Fibroblast of skin of left biceps (primary cell): ENCODE measurements at regions not wholly inside any gene's neighbourhood (a gene's known extent, or its start where the extent isn't known, plus 50 kb on each side); places are given as distances from the start of the nearest gene placed in this dataset.

ENCODE experiments used
- DNase-seq, 2 experiments: peaks; one replicate each; pipeline ENCODE4 v3.0.0-alpha.2; 2013; ENCODE audit warnings: low read depth in 2 of 2

- DNase-seq: no peak
Measured at GRCh38 chr21:28827422-28827821, 165.3 kb downstream of the LTN1 start.

GRCh38 chr21:28826569-28826968 is 166.1 kb downstream of the LTN1 start:
- no peak for DNase-seq

DNA sequence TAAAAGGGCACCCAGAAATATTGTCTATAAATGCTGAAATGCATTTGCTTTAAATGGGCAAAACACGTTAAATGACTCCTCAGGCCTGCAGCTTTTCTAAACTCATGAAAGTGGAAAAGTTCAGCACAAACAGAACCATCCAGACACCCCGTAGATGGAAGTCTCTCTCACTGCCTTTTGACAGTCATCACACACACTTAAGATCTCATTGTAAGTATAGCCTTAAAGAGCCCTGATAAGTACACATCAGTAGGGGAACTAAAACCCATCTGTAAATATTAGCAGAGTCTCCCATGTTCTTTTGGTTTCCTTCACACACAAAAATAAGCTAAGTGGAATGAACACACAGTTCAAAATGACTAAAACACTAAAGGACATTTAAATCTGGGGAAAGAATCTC is 166.7 kb downstream of the LTN1 start:
- no peak for DNase-seq

GRCh38 chr21:28823429-28823828 is 169.2 kb downstream of the LTN1 start:
- no peak for DNase-seq

GRCh38 chr21:28822486-28823335 is 170.0 kb downstream of the LTN1 start:
- no peak for DNase-seq

DNA sequence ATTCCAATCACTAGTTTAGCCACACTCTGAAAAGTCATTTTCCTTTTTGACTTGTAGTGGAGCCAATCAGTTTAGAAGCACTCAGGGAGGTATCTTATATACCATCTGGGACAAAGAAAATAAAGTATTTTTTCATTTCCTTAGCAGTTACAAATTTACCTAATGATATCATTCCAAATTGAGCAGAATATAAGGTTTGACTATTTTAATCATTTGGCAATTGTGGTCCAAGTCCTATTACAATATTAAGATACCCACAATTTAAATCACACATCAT is 170.6 kb downstream of the LTN1 start:
- DNase-seq: no peak

GRCh38 chr21:28821276-28822122 is 171.2 kb downstream of the LTN1 start:
- no peak for DNase-seq

DNA sequence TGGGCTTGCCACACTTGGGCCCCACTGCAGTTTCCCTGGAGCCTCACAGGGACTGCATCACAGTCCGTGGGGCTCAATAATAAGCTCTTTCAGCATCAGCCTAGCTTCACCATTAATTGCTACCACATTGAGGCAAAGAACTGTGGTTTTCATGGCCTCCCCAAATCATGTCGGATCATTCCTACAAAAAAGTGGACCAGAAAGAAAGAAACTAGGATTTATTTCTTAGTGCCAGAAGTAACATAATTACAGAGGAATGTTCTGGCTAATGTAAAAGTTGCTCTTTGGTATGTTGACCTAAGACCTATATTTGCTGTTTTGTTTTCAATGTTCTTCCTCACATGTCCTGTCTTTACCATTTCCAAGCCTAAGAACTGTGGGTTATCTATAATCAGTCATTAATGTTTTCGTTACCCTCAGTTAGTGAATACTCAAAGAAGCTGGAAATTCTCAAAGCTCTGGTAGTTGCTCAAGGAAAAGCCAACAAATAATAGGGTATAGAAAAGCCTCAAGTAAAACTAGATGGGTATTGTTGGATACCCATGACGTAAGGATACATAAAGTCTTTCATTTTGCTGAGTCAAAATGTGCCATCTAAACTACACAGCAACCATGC is 173.9 kb downstream of the LTN1 start:
- DNase-seq: peak; percentile 73 to 74

GRCh38 chr21:28817871-28818270 is 174.8 kb downstream of the LTN1 start:
- DNase-seq: no peak

- DNase-seq: no peak
Measured at GRCh38 chr21:28811860-28812259, 180.8 kb downstream of the LTN1 start.

DNA sequence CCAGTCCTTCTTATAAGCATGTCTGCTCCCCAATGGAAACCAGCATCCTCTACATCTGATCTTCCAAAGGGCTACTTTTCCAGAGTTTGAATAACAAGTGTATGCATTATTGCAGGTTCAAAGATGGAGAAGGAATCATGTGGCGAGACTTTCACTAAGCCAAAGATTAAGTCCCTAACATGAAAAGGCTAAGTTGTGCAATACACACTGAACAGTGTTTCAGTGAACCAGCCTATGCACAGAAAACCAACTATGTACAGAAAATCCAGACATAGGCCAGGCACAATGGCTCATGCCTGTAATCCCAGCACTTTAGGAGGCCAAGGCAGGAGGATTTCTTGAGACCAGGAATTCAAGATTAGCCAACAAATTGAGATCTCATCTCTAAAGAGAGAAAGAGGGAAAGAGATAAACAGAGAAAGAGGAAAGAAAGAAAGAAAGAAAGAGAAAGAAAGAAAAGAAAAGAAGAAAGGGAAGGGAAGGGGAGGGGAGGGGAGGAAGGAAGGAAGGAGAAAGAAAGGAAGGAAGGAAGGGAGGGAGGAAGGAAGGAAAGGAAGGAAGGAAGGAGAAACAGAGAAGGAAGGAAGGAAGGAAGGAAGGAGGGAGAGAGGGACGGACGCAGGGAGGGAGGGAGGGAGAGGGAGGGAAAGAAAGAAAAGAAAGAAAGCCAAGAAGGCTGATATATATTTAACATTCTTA is 181.7 kb downstream of the LTN1 start:
- DNase-seq: no peak

GRCh38 chr21:28805885-28806284 is 186.8 kb downstream of the LTN1 start:
- peak; percentile 89 to 92 for DNase-seq

DNA sequence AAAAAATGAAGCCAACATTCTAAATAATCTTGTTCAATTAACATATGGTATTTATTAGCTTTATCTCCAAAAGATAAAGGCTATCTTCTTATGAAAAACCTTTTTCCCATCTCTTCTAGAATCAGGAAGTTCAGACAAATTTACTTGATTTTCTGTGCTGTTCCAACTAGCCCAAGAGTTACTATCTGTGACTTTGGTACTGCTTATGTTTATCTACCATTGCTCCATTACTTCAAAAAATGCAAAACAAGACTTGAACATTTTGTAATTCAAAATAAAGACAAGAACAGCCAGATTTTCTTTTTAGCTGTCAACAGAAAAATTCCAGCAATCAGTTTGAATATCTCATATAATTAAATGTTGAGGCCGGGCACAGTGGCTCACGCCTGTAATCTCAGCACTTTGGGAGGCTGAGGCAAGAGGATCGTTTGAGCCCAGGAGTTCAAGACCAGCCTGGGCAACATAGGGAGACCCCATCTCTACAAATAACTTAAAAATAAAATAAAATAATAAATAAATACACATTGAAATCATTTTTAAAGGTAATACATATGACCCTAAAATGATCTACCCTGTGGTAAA is 188.5 kb downstream of the LTN1 start:
- no peak for DNase-seq

DNA sequence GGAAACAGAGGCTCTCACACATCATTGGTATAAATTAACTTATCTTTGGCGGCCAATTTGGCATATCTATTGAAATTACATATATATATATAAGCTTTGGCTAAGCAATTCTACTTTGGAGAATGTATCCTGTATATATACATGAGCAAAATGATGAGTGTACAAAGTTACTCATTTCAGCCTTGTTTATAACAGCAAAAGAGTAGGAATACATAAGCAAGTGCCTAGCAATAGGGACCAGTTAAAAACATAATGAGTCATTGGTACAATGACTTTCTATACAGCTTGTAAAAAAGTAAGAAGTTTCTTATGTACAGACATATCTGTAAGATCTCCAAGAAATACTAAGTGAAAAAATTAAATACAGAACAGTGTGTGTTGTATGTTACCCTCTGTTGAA is 190.8 kb downstream of the LTN1 start:
- no peak for DNase-seq

DNA sequence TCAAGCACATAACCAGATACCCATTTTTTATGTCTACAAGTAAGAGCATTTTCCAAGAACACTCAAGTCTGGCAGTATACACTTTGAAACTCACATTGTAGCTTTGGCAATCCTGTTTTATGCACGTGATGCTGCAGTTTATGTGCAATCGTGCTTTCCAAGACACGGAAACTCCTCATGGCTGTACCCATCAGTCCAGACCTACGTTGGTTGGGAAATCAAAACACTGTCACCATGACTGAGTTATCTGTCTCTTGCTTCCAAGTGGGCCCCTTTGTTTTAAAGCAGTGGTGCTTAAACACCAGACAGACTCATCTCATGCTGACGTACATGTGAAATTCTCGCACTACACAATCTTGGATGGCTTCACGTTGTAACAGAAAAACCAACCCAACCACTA is 192.8 kb downstream of the LTN1 start:
- no peak for DNase-seq

- peak in 1 of 2 experiments; percentile 45 for DNase-seq
Measured at GRCh38 chr21:28798798-28799197, 193.9 kb downstream of the LTN1 start.

DNA sequence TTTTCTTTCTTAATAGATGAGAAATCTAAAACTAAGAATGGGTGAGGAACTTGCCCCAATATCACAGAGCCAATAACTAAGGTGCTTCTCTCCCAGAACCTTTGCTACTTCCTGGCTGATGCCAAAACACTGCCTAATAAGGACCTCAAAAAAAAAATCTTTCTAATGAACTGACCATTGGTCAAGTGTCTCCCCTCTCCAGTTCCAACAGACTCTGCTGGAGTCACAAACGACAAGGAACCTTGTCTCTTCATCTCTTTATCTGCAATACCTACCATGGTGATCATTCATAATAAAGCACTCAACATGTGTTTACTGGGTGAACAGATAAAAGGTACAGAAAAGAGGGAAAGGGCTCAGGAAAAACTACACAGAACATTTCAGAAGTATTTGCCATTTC is 197.4 kb downstream of the LTN1 start:
- DNase-seq: no peak

- no peak for DNase-seq
Measured at GRCh38 chr21:28794371-28794851, 198.3 kb downstream of the LTN1 start.

DNA sequence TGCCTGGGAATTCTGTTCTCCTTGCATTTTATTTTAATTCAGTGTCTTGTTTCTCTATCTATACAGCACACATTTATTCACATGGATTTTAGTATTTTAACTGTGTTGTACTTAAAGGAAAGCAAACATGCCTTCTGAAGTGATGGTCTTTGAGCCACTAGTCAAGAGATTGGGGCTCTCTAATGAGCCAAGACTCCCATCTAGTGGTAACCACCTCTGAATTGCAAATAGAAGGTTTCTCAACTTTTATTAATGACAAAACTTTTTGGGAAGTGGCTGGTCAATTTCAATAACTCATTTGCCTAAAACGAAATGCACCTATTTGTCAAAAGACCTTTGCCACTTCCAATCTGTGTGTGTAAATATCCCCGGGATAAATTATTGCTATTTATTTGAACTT is 199.6 kb downstream of the LTN1 start:
- no peak for DNase-seq

DNA sequence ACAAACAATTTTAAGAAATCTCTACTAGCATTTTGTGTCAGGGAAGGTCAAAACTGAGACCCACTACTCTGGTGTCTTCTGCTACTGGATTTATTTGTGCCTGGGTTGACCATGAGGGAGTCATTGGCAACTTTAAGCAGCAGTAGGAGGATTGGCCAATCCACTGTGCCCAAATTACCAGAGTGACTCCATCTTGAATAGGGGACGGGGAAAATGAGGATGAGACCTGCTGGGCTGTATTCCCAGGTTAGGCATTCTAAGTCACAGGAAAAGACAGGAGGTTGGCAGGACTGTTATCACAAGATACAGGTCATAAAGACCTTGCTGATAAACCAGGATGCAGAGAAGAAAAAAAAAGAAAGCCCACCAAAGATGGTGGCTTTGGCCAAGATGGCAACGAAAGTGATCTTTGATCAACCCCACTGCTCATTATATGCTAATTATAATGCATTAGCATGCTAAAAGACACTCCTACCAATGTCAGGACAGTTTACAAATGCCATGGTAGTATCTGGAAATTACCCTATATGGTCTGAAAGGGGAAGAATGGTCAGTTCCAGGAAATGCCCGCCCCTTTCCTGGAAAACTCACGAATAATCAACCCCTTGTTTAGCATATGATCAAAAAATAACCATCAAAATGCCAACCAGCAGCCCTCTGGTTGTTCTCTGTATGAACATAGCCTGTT is 200.9 kb downstream of the LTN1 start:
- DNase-seq: no peak

DNA sequence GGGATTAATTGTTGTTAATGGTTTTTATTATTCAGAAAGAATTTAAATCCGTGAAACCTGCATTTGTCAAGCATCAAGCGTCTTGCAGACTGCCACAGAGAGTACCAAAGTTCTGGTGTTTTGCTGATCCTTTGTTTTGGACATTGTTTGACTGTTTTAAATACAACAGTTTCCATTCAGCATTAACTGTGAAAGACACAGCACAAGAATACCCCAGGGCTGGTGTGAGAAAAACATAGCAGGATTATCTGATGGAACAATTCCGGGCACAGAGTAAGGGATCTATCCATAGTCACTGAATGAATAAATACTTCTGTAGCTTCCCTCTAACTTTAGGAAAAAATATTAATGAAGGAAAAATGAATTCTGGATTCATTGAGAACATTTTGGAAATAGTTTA is 202.3 kb downstream of the LTN1 start:
- DNase-seq: no peak
